SH-SY5Y (cell line): ENCODE measurements at regions not wholly inside any gene's neighbourhood (a gene's known extent, or its start where the extent isn't known, plus 50 kb on each side); places are given as distances from the start of the nearest gene placed in this dataset.

ENCODE experiments used
- GATA2 ChIP-seq: IDR thresholded peaks from 2 replicates; pipeline ENCODE4 v1.6.1; 2011; ENCODE audit warnings: mild to moderate bottlenecking, low read depth, low read length
- GATA3 ChIP-seq: IDR thresholded peaks from 2 replicates; pipeline ENCODE4 v1.6.1; 2011; ENCODE audit warnings: low read depth, mild to moderate bottlenecking, low read length, moderate library complexity

DNA sequence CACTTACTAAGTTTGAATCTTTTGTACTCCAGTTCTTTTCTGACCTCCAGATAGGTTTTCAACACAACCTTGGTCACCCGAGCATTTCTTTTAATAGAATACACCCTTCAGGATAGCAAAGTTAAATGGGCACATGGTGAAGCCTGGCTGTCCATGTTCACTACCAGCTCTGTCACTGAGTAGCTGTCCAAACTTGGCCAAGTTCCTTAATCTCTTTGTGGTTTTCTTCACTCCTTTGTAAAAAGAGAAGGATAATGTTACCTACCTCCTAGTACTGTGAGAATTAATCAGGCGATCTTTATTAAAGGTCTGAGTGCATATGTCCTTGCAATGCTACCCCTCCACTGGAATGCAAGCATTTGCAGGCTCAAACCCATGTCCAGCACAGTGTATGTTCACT is 128.1 kb upstream of the PTPRZ1 start:
- no peak for TF ChIP-seq GATA3
- TF ChIP-seq GATA2: no peak
